AG09309 (cell line): ENCODE measurements at regions not wholly inside any gene's neighbourhood (a gene's known extent, or its start where the extent isn't known, plus 50 kb on each side); places are given as distances from the start of the nearest gene placed in this dataset.

ENCODE experiments used
- DNase-seq: peaks from one replicate; pipeline ENCODE4 v3.0.0-alpha.2; 2010; ENCODE audit warnings: low read depth
- H3K4me3 ChIP-seq: 2 replicates; pipeline ENCODE4 v1.5.1; 2011; ENCODE audit warnings: mild to moderate bottlenecking, low read depth, low read length, moderate library complexity; ENCODE audit not compliant: control insufficient read depth
- CTCF ChIP-seq: IDR thresholded peaks from 2 replicates; pipeline ENCODE4 v1.5.1; 2011; ENCODE audit warnings: mild to moderate bottlenecking, low read depth, low read length, inconsistent platforms; ENCODE audit not compliant: insufficient read depth, control insufficient read depth; ENCODE audit errors: missing control alignments

GRCh38 chr2:177028296-177028695, 184.3 kb upstream of the HNRNPA3 start:
- no peak for DNase-seq

GRCh38 chr2:177029075-177029474, 183.5 kb upstream of the HNRNPA3 start:
- TF ChIP-seq CTCF = no peak
- no peak overlapping the region for H3K4me3 ChIP-seq
- DNase-seq = no peak

More at GRCh38 chr2:177028296-177028695, 184.3 kb upstream of the HNRNPA3 start:
- H3K4me3 ChIP-seq = no peak overlapping the region
- TF ChIP-seq CTCF = no peak

GRCh38 chr2:177029501-177029900, 183.1 kb upstream of the HNRNPA3 start:
- H3K4me3 ChIP-seq = no peak overlapping the region
- TF ChIP-seq CTCF = no peak
- DNase-seq = no peak

- TF ChIP-seq CTCF = no peak
Observed at GRCh38 chr2:177029901-177030300, 182.7 kb upstream of the HNRNPA3 start.

GRCh38 chr2:177030451-177031105, 182.0 kb upstream of the HNRNPA3 start:
- DNase-seq = no peak
- H3K4me3 ChIP-seq = no peak overlapping the region
- no peak for TF ChIP-seq CTCF

More at GRCh38 chr2:177029901-177030300, 182.7 kb upstream of the HNRNPA3 start:
- no peak for DNase-seq
- no peak overlapping the region for H3K4me3 ChIP-seq

GRCh38 chr2:177031438-177032180, 181.0 kb upstream of the HNRNPA3 start:
- TF ChIP-seq CTCF = no peak
- H3K4me3 ChIP-seq = no peak overlapping the region
- no peak for DNase-seq
